ENCODE measurements at regions not wholly inside any gene's neighbourhood (a gene's known extent, or its start where the extent isn't known, plus 50 kb on each side); places are given as distances from the start of the nearest gene placed in this dataset.
"Not testable (repeated sequence)": the region's sequence is repeated elsewhere in the genome, so short reads cannot be mapped to it uniquely, and the experiment has no call there.

DNA sequence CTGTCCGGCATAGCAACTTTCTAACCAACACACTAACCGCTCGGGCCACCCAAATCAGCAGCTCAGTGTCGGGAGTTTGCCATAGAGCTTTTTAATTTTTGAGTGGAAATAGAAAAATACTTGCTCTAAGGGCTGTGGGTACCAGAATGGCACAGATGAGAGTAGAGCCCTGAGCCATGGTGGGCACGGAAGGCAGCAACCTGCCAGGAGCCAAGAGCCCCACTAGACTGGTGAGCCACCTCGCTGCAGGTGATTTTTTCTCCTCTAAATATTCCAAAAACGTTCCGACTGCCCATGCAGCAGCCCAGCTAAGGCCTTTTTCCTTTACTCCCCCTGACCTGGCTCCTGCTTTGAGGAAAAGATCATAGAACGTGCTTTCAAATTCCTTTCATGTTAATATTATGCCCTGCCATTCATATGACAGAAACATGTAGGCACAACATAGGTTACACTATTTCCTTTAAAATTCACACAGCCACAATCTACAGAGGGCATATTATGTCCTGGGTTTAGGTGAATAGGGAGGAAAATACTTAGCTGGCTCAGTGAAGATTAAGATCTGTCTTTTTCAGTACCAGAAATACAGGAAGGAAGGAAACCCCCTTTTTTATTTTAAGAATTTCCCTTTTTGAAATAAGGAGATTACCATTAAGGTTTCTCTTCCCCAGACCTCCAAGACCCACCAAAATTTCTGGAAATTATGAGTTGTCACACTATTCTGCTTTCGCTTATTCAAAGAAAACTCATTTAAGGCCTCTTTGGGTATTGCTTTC is 81.0 kb upstream of the ATP12A start:
- H3K4me1 Mint-ChIP-seq (ENCODE audit: unreplicated experiment); H3K36me3 Mint-ChIP-seq (ENCODE audit: unreplicated experiment); H3K4me3 Mint-ChIP-seq (ENCODE audit: unreplicated experiment); H3K27ac Mint-ChIP-seq (ENCODE audit: unreplicated experiment); DNase-seq (ENCODE audit: extremely low spot score, unreplicated experiment): not testable (repeated sequence)
- H3K9me3 Mint-ChIP-seq (ENCODE audit: unreplicated experiment): peaks cover 12% of the 10 kb centered on the region
- peaks cover 14% of the 10 kb centered on the region for H3K27me3 Mint-ChIP-seq (ENCODE audit: unreplicated experiment)

DNA sequence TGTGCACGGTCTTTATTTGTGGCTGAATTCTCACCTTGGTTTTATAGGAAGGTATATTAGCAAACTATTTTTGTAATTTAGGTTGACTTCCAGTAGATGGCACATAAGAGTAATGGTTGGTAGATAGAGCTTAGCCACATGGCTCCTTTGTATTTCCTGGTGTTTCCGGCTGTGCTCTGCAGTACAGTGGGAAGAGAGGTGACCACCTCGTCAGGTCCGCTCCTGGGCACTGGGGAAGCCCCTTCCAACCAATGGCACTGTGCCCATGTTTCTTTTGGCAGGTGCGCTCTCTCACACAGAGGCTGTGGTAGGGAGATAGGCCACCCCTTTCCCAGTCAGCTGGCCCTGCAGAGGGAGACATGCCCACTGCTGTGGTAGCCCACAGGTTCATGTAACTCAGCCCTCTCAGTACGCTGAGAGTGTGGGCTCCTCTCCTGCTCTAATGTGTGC is 74.3 kb upstream of the ATP12A start:
- Mint-ChIP-seq H3K4me1 (ENCODE audit: unreplicated experiment) (no peaks in the 10 kb centered on the region), H3K36me3 (ENCODE audit: unreplicated experiment) (no peaks in the 10 kb centered on the region), H3K27ac (ENCODE audit: unreplicated experiment) (no peak overlapping the region), H3K9me3 (ENCODE audit: unreplicated experiment) (peaks cover 12% of the 10 kb centered on the region), H3K27me3 (ENCODE audit: unreplicated experiment) (no peaks in the 10 kb centered on the region), H3K4me3 (ENCODE audit: unreplicated experiment) (no peak overlapping the region)
- TF ChIP-seq, protein P1, sequence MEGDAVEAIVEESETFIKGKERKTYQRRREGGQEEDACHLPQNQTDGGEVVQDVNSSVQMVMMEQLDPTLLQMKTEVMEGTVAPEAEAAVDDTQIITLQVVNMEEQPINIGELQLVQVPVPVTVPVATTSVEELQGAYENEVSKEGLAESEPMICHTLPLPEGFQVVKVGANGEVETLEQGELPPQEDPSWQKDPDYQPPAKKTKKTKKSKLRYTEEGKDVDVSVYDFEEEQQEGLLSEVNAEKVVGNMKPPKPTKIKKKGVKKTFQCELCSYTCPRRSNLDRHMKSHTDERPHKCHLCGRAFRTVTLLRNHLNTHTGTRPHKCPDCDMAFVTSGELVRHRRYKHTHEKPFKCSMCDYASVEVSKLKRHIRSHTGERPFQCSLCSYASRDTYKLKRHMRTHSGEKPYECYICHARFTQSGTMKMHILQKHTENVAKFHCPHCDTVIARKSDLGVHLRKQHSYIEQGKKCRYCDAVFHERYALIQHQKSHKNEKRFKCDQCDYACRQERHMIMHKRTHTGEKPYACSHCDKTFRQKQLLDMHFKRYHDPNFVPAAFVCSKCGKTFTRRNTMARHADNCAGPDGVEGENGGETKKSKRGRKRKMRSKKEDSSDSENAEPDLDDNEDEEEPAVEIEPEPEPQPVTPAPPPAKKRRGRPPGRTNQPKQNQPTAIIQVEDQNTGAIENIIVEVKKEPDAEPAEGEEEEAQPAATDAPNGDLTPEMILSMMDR (IDR thresholded peaks at IDR 0.05): peak; percentile 26
- no peak for DNase-seq (ENCODE audit: extremely low spot score, unreplicated experiment)

GRCh38 chr13:24606486-24607170 is 73.6 kb upstream of the ATP12A start:
- Mint-ChIP-seq H3K27me3 (ENCODE audit: unreplicated experiment) (no peaks in the 10 kb centered on the region), H3K4me3 (ENCODE audit: unreplicated experiment) (no peak overlapping the region), H3K36me3 (ENCODE audit: unreplicated experiment) (no peaks in the 10 kb centered on the region), H3K4me1 (ENCODE audit: unreplicated experiment) (no peaks in the 10 kb centered on the region), H3K27ac (ENCODE audit: unreplicated experiment) (no peak overlapping the region), H3K9me3 (ENCODE audit: unreplicated experiment) (peaks cover 12% of the 10 kb centered on the region)
- TF ChIP-seq, protein P1 (IDR thresholded peaks at IDR 0.05): no peak
- DNase-seq (ENCODE audit: extremely low spot score, unreplicated experiment): no peak

GRCh38 chr13:24610956-24611355 is 69.3 kb upstream of the ATP12A start:
- Mint-ChIP-seq H3K36me3 (ENCODE audit: unreplicated experiment) (no peaks in the 10 kb centered on the region), H3K9me3 (ENCODE audit: unreplicated experiment) (no peaks in the 10 kb centered on the region), H3K4me3 (ENCODE audit: unreplicated experiment) (no peak overlapping the region), H3K27ac (ENCODE audit: unreplicated experiment) (no peak overlapping the region), H3K4me1 (ENCODE audit: unreplicated experiment) (no peaks in the 10 kb centered on the region), H3K27me3 (ENCODE audit: unreplicated experiment) (no peaks in the 10 kb centered on the region)
- no peak for DNase-seq (ENCODE audit: extremely low spot score, unreplicated experiment)
- TF ChIP-seq, protein P1 (IDR thresholded peaks at IDR 0.05): no peak

DNA sequence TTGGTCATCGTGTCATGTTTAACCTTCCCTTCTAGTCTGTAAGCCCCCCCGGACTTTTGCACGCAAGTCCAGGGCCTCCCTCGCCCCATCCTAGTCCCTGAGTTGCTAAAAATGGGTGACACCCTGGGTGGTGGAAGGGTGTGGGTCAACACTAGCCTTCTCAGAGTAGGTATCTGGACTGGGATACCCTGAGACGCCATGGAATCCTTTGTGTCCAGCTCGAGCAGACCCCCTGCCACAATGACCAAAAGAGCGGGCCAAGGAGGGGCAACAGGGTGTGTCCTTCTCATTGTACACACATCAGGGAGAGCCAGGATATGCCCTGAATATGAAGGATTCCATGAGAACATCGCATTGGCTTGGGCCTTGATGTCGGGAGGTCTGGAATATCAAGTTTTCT is 67.5 kb upstream of the ATP12A start:
- no peaks in the 10 kb centered on the region for H3K27me3 Mint-ChIP-seq (ENCODE audit: unreplicated experiment)
- no peak overlapping the region for H3K27ac Mint-ChIP-seq (ENCODE audit: unreplicated experiment)
- TF ChIP-seq, protein P1 (IDR thresholded peaks at IDR 0.05): no peak
- no peak for DNase-seq (ENCODE audit: extremely low spot score, unreplicated experiment)
- no peaks in the 10 kb centered on the region for H3K9me3 Mint-ChIP-seq (ENCODE audit: unreplicated experiment)
- H3K4me3 Mint-ChIP-seq (ENCODE audit: unreplicated experiment): no peak overlapping the region
- no peaks in the 10 kb centered on the region for H3K36me3 Mint-ChIP-seq (ENCODE audit: unreplicated experiment)
- no peaks in the 10 kb centered on the region for H3K4me1 Mint-ChIP-seq (ENCODE audit: unreplicated experiment)
